HG03196 (cell line): ENCODE measurements at regions not wholly inside any gene's neighbourhood (a gene's known extent, or its start where the extent isn't known, plus 50 kb on each side); places are given as distances from the start of the nearest gene placed in this dataset.
A peak's percentile ranks its signal among the peaks of the same experiment; 100 is the strongest.
"Not testable (repeated sequence)": the region's sequence is repeated elsewhere in the genome, so short reads cannot be mapped to it uniquely, and the experiment has no call there.

Source experiments
- ATAC-seq: cut with Tn5 transposase; IDR thresholded peaks from one replicate; pipeline ENCODE4 v1.9.1; 2021; ENCODE audit not compliant: unreplicated experiment

- peak; percentile 79 for ATAC-seq
Observed at GRCh38 chr14:38721822-38722431, 381.1 kb downstream of the SEC23A start.

GRCh38 chr14:38718519-38718918, 384.5 kb downstream of the SEC23A start:
- no peak for ATAC-seq

GRCh38 chr14:38716926-38717325, 386.1 kb downstream of the SEC23A start:
- no peak for ATAC-seq

- no peak for ATAC-seq
Observed at GRCh38 chr14:38710881-38711280, 392.2 kb downstream of the SEC23A start.

- no peak for ATAC-seq
Observed at GRCh38 chr14:38710196-38710595, 392.8 kb downstream of the SEC23A start.

GRCh38 chr14:38705220-38705619, 397.8 kb downstream of the SEC23A start:
- no peak for ATAC-seq

GRCh38 chr14:38704220-38704619, 398.8 kb downstream of the SEC23A start:
- no peak for ATAC-seq

GRCh38 chr14:38696925-38697324, 406.1 kb downstream of the SEC23A start:
- no peak for ATAC-seq

GRCh38 chr14:38693423-38693822, 409.6 kb downstream of the SEC23A start:
- no peak for ATAC-seq

GRCh38 chr14:38669027-38669426, 413.1 kb upstream of the CLEC14A start:
- no peak for ATAC-seq

- ATAC-seq: no peak
Observed at GRCh38 chr14:38663382-38663781, 407.5 kb upstream of the CLEC14A start.

- no peak for ATAC-seq
Observed at GRCh38 chr14:38662781-38663180, 406.9 kb upstream of the CLEC14A start.

- ATAC-seq: no peak
Observed at GRCh38 chr14:38646391-38646790, 390.5 kb upstream of the CLEC14A start.

- not testable (repeated sequence) for ATAC-seq
Observed at GRCh38 chr14:38634913-38635312, 379.0 kb upstream of the CLEC14A start.

GRCh38 chr14:38629412-38629811, 373.5 kb upstream of the CLEC14A start:
- no peak for ATAC-seq

- no peak for ATAC-seq
Observed at GRCh38 chr14:38627163-38627562, 371.3 kb upstream of the CLEC14A start.

- ATAC-seq: no peak
Observed at GRCh38 chr14:38623661-38624060, 367.8 kb upstream of the CLEC14A start.

GRCh38 chr14:38618514-38618913, 362.6 kb upstream of the CLEC14A start:
- no peak for ATAC-seq

- no peak for ATAC-seq
Observed at GRCh38 chr14:38616959-38617358, 361.1 kb upstream of the CLEC14A start.

- no peak for ATAC-seq
Observed at GRCh38 chr14:38611928-38612327, 356.0 kb upstream of the CLEC14A start.

- no peak for ATAC-seq
Observed at GRCh38 chr14:38608244-38608643, 352.4 kb upstream of the CLEC14A start.

GRCh38 chr14:38605193-38606114, 349.6 kb upstream of the CLEC14A start:
- ATAC-seq: no peak
